Heart left ventricle (tissue), 13 donors: ENCODE measurements at regions not wholly inside any gene's neighbourhood (a gene's known extent, or its start where the extent isn't known, plus 50 kb on each side); places are given as distances from the start of the nearest gene placed in this dataset.

ENCODE experiments used
- POLR2A ChIP-seq, 2 donors: fragments of 450-650 bp; IDR thresholded peaks; one replicate each; pipeline ENCODE4 v1.6.1; 2017; ENCODE audit warnings: antibody characterized with exemption in 2 of 2, mild to moderate bottlenecking in 2 of 2, moderate library complexity in 2 of 2
- TF ChIP-seq, protein P1 (sequence below), 12 donors: fragments of 200-600 bp; sonication (generic) in 4 of 12; IDR thresholded peaks; one replicate each; pipeline versions ENCODE4 v1.5.0 to v1.8.0; 2018 to 2022; ENCODE audit warnings: antibody characterized with exemption in 12 of 12, mild to moderate bottlenecking in 5 of 12
- donor health status: ischemic (EF 13 %, LVEDD 7.1; RV severe dilation, severe dysfunction).
- donor health status: DM: no; HTN: yes; CAD: no.
- donor health status: DM: no; HTN: no; CAD: no.
- donor health status: ischemic (EF 25% LVEDD 6.9; RV normal size, moderate dysfunction).
- donor health status: ischemic (EF 25% LVEDD 5.7; RV mildly dilated, moderate dysfunction).
- donor health status: ischemic (EF 35%, LVEDD 5.7; RV mildly dilated, moderate dysfunction).
- donor health status: nonischemic (EF 11% LVEDD 7.7; RV severe dilation, severe dysfunction).
- donor health status: DM: yes; HTN: yes; CAD: no.
- donor health status: PGD.
- donor health status: ischemic (EF 29% LVEDD 5.4; RV normal size, mild dysfunction).
- donor health status: nonischemic (EF 23%, LVEDD 6.1; RV moderate dilation, normal function).

DNA sequence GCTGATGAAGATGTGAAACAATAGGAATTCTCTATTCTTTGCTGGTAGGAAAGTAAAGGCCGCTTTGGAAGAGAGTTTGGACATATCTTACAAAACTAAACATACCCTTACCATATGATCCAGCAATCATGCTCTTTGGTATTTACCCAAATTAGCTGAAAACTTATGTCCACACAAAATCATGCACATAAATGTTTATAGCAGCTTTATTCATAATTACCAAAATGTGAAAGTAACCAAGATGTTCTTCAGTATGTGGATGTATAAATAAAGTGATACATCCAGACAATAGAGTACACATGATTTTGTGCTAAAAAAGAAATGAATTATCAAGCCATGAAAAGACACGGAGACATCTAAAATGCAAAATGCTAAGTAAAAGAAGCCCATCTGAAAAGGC lies 98.7 kb upstream of the SLC35F3 start:
- TF ChIP-seq, protein P1, sequence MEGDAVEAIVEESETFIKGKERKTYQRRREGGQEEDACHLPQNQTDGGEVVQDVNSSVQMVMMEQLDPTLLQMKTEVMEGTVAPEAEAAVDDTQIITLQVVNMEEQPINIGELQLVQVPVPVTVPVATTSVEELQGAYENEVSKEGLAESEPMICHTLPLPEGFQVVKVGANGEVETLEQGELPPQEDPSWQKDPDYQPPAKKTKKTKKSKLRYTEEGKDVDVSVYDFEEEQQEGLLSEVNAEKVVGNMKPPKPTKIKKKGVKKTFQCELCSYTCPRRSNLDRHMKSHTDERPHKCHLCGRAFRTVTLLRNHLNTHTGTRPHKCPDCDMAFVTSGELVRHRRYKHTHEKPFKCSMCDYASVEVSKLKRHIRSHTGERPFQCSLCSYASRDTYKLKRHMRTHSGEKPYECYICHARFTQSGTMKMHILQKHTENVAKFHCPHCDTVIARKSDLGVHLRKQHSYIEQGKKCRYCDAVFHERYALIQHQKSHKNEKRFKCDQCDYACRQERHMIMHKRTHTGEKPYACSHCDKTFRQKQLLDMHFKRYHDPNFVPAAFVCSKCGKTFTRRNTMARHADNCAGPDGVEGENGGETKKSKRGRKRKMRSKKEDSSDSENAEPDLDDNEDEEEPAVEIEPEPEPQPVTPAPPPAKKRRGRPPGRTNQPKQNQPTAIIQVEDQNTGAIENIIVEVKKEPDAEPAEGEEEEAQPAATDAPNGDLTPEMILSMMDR (IDR thresholded peaks at IDR 0.05), result no peak
- no peak for TF ChIP-seq POLR2A (IDR thresholded peaks at IDR 0.05)
